Islet precursor cell (in vitro differentiated cells): ENCODE measurements at regions not wholly inside any gene's neighbourhood (a gene's known extent, or its start where the extent isn't known, plus 50 kb on each side); places are given as distances from the start of the nearest gene placed in this dataset.

Experiments used
- DNase-seq: peaks from one replicate; pipeline ENCODE4 v3.0.0-alpha.2; 2018

GRCh38 chr16:52872731-52873130, 180.0 kb downstream of the CHD9NB start:
- no peak for DNase-seq

GRCh38 chr16:52871481-52871880, 181.2 kb downstream of the CHD9NB start:
- DNase-seq: no peak

- no peak for DNase-seq
These were observed 183.5 kb downstream of the CHD9NB start for GRCh38 chr16:52869243-52869642.

GRCh38 chr16:52863000-52863399, 189.7 kb downstream of the CHD9NB start:
- DNase-seq: no peak

- DNase-seq: no peak
These were observed 191.1 kb downstream of the CHD9NB start for GRCh38 chr16:52861614-52862022.

- no peak for DNase-seq
These were observed 197.2 kb downstream of the CHD9NB start for GRCh38 chr16:52855463-52855862.

GRCh38 chr16:52852978-52853377, 199.7 kb downstream of the CHD9NB start:
- DNase-seq: no peak

- DNase-seq: no peak
These were observed 201.4 kb downstream of the CHD9NB start for GRCh38 chr16:52851211-52851740.

- no peak for DNase-seq
These were observed 209.3 kb downstream of the CHD9NB start for GRCh38 chr16:52843381-52843780.

- no peak for DNase-seq
These were observed 215.4 kb downstream of the CHD9NB start for GRCh38 chr16:52837251-52837650.

GRCh38 chr16:52834736-52835465, 217.8 kb downstream of the CHD9NB start:
- no peak for DNase-seq

GRCh38 chr16:52832771-52833170, 219.9 kb downstream of the CHD9NB start:
- no peak for DNase-seq

GRCh38 chr16:52827456-52827855, 225.2 kb downstream of the CHD9NB start:
- DNase-seq: no peak

- DNase-seq: no peak
These were observed 226.8 kb downstream of the CHD9NB start for GRCh38 chr16:52825892-52826291.

GRCh38 chr16:52819808-52820207, 232.9 kb downstream of the CHD9NB start:
- no peak for DNase-seq

- no peak for DNase-seq
These were observed 233.3 kb downstream of the CHD9NB start for GRCh38 chr16:52819405-52819804.

GRCh38 chr16:52817696-52818095, 235.0 kb downstream of the CHD9NB start:
- DNase-seq: no peak

GRCh38 chr16:52816993-52817392, 235.7 kb downstream of the CHD9NB start:
- DNase-seq: no peak

- no peak for DNase-seq
These were observed 239.8 kb downstream of the CHD9NB start for GRCh38 chr16:52812678-52813556.

GRCh38 chr16:52805559-52806168, 247.0 kb downstream of the CHD9NB start:
- peak; percentile 68 for DNase-seq

GRCh38 chr16:52800432-52800831, 252.3 kb downstream of the CHD9NB start:
- no peak for DNase-seq

GRCh38 chr16:52799149-52799548, 252.2 kb upstream of the TOX3 start:
- DNase-seq: no peak

- no peak for DNase-seq
These were observed 240.8 kb upstream of the TOX3 start for GRCh38 chr16:52787709-52788108.
